ENCODE measurements at regions not wholly inside any gene's neighbourhood (a gene's known extent, or its start where the extent isn't known, plus 50 kb on each side); places are given as distances from the start of the nearest gene placed in this dataset.

- DNase-seq: no peak
Measured at GRCh38 chr11:119903389-119903788, 174.4 kb upstream of the NECTIN1 start.

- peak; percentile 11 for DNase-seq
Measured at GRCh38 chr11:119902656-119903231, 173.7 kb upstream of the NECTIN1 start.

- DNase-seq: no peak
Measured at GRCh38 chr11:119901657-119902577, 172.9 kb upstream of the NECTIN1 start.

- DNase-seq: no peak
Measured at GRCh38 chr11:119899997-119900396, 171.0 kb upstream of the NECTIN1 start.

GRCh38 chr11:119897576-119897975, 168.6 kb upstream of the NECTIN1 start:
- no peak for DNase-seq

GRCh38 chr11:119897046-119897440, 168.0 kb upstream of the NECTIN1 start:
- no peak for DNase-seq

GRCh38 chr11:119896387-119897045, 167.5 kb upstream of the NECTIN1 start:
- DNase-seq: no peak

GRCh38 chr11:119895981-119896380, 167.0 kb upstream of the NECTIN1 start:
- DNase-seq: peak; percentile 65

- DNase-seq: no peak
Measured at GRCh38 chr11:119894916-119895315, 165.9 kb upstream of the NECTIN1 start.

GRCh38 chr11:119892311-119892808, 163.4 kb upstream of the NECTIN1 start:
- DNase-seq: no peak

GRCh38 chr11:119891055-119891768, 162.2 kb upstream of the NECTIN1 start:
- DNase-seq: peak; percentile 68

GRCh38 chr11:119890466-119890865, 161.5 kb upstream of the NECTIN1 start:
- no peak for DNase-seq

- no peak for DNase-seq
Measured at GRCh38 chr11:119889728-119890280, 160.8 kb upstream of the NECTIN1 start.

- no peak for DNase-seq
Measured at GRCh38 chr11:119889111-119889510, 160.1 kb upstream of the NECTIN1 start.

- DNase-seq: no peak
Measured at GRCh38 chr11:119888119-119888518, 159.1 kb upstream of the NECTIN1 start.

GRCh38 chr11:119886667-119887230, 157.7 kb upstream of the NECTIN1 start:
- no peak for DNase-seq

GRCh38 chr11:119885861-119886567, 157.0 kb upstream of the NECTIN1 start:
- DNase-seq: no peak

GRCh38 chr11:119885067-119885466, 156.1 kb upstream of the NECTIN1 start:
- DNase-seq: no peak

GRCh38 chr11:119882316-119882715, 153.3 kb upstream of the NECTIN1 start:
- no peak for DNase-seq

- no peak for DNase-seq
Measured at GRCh38 chr11:119880873-119881272, 151.9 kb upstream of the NECTIN1 start.

- no peak for DNase-seq
Measured at GRCh38 chr11:119880143-119880542, 151.1 kb upstream of the NECTIN1 start.

GRCh38 chr11:119878990-119879389, 150.0 kb upstream of the NECTIN1 start:
- no peak for DNase-seq
